Adipocyte (in vitro differentiated cells): ENCODE measurements at regions not wholly inside any gene's neighbourhood (a gene's known extent, or its start where the extent isn't known, plus 50 kb on each side); places are given as distances from the start of the nearest gene placed in this dataset.
"Not testable (repeated sequence)": the region's sequence is repeated elsewhere in the genome, so short reads cannot be mapped to it uniquely, and the experiment has no call there.

ENCODE experiments used
- DNase-seq: peaks from one replicate; pipeline ENCODE4 v3.0.0-alpha.2; 2015; ENCODE audit warnings: low read depth
- H3K27me3 ChIP-seq: replicated peaks from 2 replicates; pipeline ENCODE4 v1.7.0; 2013; ENCODE audit warnings: mild to moderate bottlenecking, low read length, moderate library complexity; ENCODE audit not compliant: control insufficient read depth, insufficient read depth
- H3K36me3 ChIP-seq: 2 replicates; pipeline ENCODE4 v1.7.0; 2013; ENCODE audit warnings: low read length, mild to moderate bottlenecking, moderate library complexity; ENCODE audit not compliant: control insufficient read depth, insufficient read depth, severe bottlenecking
- H3K4me1 ChIP-seq: 2 replicates; pipeline ENCODE4 v1.7.0; 2013; ENCODE audit warnings: mild to moderate bottlenecking, low read length, moderate library complexity; ENCODE audit not compliant: control insufficient read depth, insufficient read depth
- H3K4me3 ChIP-seq: 2 replicates; pipeline ENCODE4 v1.7.0; 2013; ENCODE audit warnings: mild to moderate bottlenecking, low read length, moderate library complexity
- H3K9ac ChIP-seq: 2 replicates; pipeline ENCODE4 v1.7.0; 2013; ENCODE audit warnings: mild to moderate bottlenecking, low read length, moderate library complexity
- H3K9me3 ChIP-seq: 2 replicates; pipeline ENCODE4 v1.7.0; 2013; ENCODE audit warnings: mild to moderate bottlenecking, low read length, moderate library complexity; ENCODE audit not compliant: control insufficient read depth

DNA sequence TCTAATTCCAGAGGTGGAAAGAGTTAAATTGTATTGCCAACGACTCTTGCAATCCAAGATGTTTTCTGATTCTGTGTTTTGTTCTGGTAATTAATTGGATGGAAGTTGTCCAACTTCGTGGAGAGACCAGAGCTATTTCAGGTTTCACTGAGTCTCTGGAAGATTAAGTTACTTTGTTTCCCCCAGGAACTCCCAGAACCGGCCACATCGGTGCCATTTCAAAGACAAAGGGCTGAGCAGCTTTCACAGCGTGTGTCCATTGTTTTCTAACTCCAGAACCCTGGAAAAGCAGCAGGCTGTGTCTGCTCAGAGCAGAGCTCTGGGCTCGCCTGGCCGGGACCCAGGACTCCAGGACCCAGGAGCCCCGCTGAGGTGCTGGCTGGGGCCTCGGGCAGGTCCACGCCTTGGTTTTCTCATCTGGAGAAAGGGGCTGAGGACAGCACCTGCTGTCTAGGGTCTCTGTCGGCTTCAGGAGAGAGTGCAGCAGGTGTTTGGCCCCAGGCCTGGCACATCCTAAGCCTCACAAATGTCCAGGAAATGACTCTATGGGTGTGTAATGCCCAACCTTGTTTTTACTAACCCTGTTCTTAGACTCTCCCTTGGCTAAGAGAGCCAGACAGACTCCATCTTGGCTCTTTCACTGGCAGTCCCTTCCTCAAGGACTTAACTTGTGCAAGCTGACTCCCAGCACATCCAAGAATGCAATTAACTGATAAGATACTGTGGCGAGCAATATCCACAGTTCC is 86.0 kb upstream of the SFSWAP start:
- not testable (repeated sequence) for H3K4me3 ChIP-seq, DNase-seq, H3K4me1 ChIP-seq, H3K9me3 ChIP-seq, H3K36me3 ChIP-seq, H3K27me3 ChIP-seq, H3K9ac ChIP-seq

DNA sequence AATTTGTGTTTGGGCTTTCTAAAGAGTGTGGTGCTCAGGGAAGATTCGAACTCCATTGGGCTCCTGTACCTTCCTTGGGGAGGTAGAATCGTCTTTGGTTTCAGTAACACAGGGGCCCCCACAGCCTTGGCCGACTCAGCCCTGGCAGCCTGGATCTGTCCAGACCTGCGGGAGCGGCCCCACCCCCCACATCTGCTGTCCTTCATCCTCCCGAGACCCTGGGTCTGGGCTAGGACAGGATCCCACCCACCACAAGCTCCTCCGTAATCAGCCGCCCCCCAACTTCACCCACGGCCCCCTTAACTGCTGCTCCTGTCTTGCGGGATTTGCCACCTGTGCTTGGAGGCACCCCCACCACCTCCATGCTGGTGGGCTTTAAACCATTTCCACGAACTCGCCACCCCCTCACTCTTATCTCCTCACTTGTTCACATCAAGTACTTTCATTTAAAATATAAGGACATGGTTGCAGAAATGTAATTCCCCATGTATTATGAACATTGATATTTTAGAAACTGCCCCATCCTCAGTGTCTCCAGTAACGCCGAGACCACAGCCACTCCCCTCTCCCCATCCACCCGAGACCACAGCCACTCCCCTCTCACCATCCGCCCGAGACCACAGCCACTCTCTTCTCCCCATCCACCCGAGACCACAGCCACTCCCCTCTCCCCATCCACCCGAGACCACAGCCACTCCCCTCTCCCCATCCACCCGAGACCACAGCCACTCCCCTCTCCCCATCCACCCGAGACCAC is 84.7 kb upstream of the SFSWAP start:
- H3K9ac ChIP-seq, H3K4me1 ChIP-seq, H3K36me3 ChIP-seq, H3K27me3 ChIP-seq, H3K4me3 ChIP-seq, H3K9me3 ChIP-seq, DNase-seq: not testable (repeated sequence)

GRCh38 chr12:131627151-131628022 is 83.5 kb upstream of the SFSWAP start:
- not testable (repeated sequence) for H3K9me3 ChIP-seq, H3K9ac ChIP-seq, H3K4me1 ChIP-seq, H3K27me3 ChIP-seq, H3K36me3 ChIP-seq, H3K4me3 ChIP-seq, DNase-seq

DNA sequence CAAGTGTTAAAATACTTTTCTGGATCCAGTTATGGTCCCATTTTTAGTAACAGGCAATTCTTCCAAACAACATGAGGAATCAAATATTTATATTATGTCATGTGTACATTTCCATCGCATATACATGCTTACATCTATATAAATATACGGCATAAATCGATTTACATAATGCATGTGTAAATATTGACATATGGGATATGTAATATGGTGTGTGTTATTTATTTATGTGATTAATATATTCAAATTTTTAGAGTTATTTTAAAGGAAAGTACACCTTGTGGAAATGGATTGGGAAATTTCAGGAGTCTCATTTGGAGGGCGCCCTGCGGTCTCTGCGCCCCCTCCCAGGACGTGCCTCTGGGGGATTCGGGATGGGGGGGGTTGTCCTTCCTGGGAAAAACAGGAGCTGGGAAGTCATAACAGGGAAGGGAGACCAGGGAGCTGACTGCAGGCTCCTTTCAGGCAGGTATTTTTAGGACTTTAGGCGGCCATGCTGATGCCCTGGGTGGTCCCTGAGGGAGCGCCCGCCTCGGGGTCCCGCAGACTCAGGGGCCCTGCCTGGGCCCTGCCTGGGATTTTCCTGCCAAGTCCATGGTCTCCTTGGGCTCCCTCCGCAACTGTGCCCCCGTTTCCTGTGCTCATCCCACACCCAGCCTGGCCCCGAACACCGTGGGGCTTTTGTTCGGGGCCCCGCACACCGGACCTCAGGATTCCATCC is 82.7 kb upstream of the SFSWAP start:
- peaks cover 6% of the 10 kb centered on the region for H3K27me3 ChIP-seq
- no peak overlapping the region for H3K9ac ChIP-seq
- no peaks in the 10 kb centered on the region for H3K36me3 ChIP-seq
- no peaks in the 10 kb centered on the region for H3K4me1 ChIP-seq
- no peak for DNase-seq
- no peak overlapping the region for H3K4me3 ChIP-seq
- H3K9me3 ChIP-seq: no peaks in the 10 kb centered on the region

GRCh38 chr12:131628766-131629448 is 82.0 kb upstream of the SFSWAP start:
- no peak overlapping the region for H3K4me3 ChIP-seq
- H3K9me3 ChIP-seq: no peaks in the 10 kb centered on the region
- no peaks in the 10 kb centered on the region for H3K4me1 ChIP-seq
- H3K9ac ChIP-seq: no peak overlapping the region
- H3K27me3 ChIP-seq: peaks cover 6% of the 10 kb centered on the region
- no peaks in the 10 kb centered on the region for H3K36me3 ChIP-seq
- DNase-seq: no peak

GRCh38 chr12:131631230-131631629 is 79.7 kb upstream of the SFSWAP start:
- Histone ChIP-seq H3K4me3 (no peak overlapping the region), H3K4me1 (no peaks in the 10 kb centered on the region), H3K36me3 (no peaks in the 10 kb centered on the region), H3K9me3 (no peaks in the 10 kb centered on the region), H3K27me3 (peaks cover 7% of the 10 kb centered on the region), H3K9ac (no peak overlapping the region)
- DNase-seq: no peak

DNA sequence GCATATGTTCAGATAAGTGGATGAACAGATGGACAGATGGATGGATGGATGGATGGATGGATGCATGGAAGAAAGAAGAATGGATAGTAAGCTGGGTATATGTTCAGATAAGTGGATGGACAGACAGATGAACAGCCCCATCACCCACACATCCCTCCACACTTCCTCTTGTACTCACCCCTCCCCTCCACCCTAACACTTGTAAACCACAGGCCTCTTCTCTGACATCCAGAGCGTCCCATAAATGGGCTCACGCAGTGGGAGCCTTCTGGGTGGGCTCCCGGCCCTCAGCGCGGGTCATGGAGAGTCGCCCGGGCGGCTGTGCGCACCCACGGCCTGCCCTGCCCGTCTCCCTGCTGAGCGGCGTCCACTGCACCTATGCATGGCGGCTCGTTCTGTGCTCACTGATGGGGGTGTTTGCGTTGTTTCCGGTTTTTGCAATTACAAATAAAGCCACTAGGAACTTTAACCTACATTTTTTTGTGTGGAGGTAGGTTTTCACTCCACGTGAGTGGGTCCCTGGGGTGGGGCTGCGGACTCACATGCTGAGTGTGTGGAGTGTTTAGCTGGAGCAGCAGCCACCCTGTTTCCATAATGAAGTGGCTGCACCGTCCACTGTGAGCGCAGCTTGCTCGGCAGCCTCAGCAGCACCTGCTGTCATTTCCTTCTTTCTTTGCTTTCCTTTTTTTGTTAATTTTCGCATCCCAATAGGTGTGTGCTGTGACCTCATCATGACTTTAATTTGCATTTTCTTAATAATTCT is 78.8 kb upstream of the SFSWAP start:
- DNase-seq, H3K9ac ChIP-seq, H3K36me3 ChIP-seq, H3K9me3 ChIP-seq, H3K4me3 ChIP-seq, H3K4me1 ChIP-seq, H3K27me3 ChIP-seq: not testable (repeated sequence)

GRCh38 chr12:131632652-131633023 is 78.3 kb upstream of the SFSWAP start:
- H3K36me3 ChIP-seq, DNase-seq, H3K4me1 ChIP-seq, H3K9ac ChIP-seq, H3K9me3 ChIP-seq, H3K4me3 ChIP-seq, H3K27me3 ChIP-seq: not testable (repeated sequence)

- not testable (repeated sequence) for H3K36me3 ChIP-seq, H3K4me3 ChIP-seq, H3K4me1 ChIP-seq, DNase-seq, H3K9ac ChIP-seq, H3K9me3 ChIP-seq
- H3K27me3 ChIP-seq: peaks cover 11% of the 10 kb centered on the region
Observed at GRCh38 chr12:131633610-131634009, 77.3 kb upstream of the SFSWAP start.

GRCh38 chr12:131634037-131634436 is 76.9 kb upstream of the SFSWAP start:
- H3K36me3 ChIP-seq: no peaks in the 10 kb centered on the region
- no peaks in the 10 kb centered on the region for H3K4me1 ChIP-seq
- no peak for DNase-seq
- H3K4me3 ChIP-seq: no peak overlapping the region
- H3K9me3 ChIP-seq: no peaks in the 10 kb centered on the region
- no peak overlapping the region for H3K9ac ChIP-seq
- H3K27me3 ChIP-seq: peaks cover 11% of the 10 kb centered on the region
